ENCODE measurements at regions not wholly inside any gene's neighbourhood (a gene's known extent, or its start where the extent isn't known, plus 50 kb on each side); places are given as distances from the start of the nearest gene placed in this dataset.

DNA sequence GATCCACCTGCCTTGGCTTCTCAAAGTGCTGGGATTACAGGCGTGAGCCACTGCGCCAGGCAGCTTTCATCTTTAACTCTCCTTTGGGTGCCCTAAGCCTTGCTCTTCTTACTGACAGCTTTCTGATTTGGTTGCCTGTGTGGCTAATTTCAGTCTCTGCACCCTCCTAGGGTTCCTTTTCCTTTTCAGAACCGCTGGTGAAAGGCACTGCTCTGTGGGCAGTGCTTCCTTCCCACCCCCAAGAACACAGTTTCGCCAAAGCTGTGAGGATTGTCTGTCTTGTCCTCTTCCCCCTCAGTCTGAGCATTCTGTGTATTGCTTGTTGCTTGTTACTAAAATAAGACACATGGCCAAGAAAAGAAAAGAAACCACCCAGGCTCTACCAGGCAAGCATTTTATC lies 101.4 kb upstream of the FRMPD3 start:
- TF ChIP-seq EP300 (IDR thresholded peaks at IDR 0.05) (no peak), CTCF (IDR thresholded peaks at IDR 0.05) (no peak), POLR2AphosphoS5 (IDR thresholded peaks at IDR 0.05) (no peak), POLR2A (IDR thresholded peaks at IDR 0.05) (no peak)

Data from upper lobe of left lung (tissue), 4 donors.